ENCODE measurements at regions not wholly inside any gene's neighbourhood (a gene's known extent, or its start where the extent isn't known, plus 50 kb on each side); places are given as distances from the start of the nearest gene placed in this dataset.
"Not testable (repeated sequence)": the region's sequence is repeated elsewhere in the genome, so short reads cannot be mapped to it uniquely, and the experiment has no call there.

- DNase-seq = no peak
These were observed 318.8 kb downstream of the SPRY2 start for GRCh38 chr13:80022146-80022545.

GRCh38 chr13:80012251-80012650, 328.7 kb downstream of the SPRY2 start:
- no peak for DNase-seq

- no peak for DNase-seq
These were observed 329.3 kb downstream of the SPRY2 start for GRCh38 chr13:80011448-80012212.

DNA sequence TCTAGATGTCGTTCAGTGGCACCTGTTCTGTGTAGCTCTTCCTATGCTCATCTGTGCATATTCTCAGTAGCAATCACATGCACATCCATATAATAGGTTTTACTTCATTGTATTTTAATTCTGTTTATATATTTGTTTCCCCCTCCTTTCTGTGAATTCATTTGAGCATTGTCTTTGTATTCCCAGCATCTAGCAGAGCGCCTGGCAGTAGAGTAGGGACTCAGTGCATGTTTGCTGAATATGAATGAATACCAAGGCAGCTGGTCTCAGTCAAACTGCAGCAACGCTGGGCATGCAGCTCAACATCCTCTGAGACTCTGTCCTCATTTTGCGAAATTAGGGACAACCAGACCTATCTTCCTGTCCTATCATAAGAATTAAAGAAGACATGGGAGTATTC, 330.1 kb downstream of the SPRY2 start:
- DNase-seq = no peak

DNA sequence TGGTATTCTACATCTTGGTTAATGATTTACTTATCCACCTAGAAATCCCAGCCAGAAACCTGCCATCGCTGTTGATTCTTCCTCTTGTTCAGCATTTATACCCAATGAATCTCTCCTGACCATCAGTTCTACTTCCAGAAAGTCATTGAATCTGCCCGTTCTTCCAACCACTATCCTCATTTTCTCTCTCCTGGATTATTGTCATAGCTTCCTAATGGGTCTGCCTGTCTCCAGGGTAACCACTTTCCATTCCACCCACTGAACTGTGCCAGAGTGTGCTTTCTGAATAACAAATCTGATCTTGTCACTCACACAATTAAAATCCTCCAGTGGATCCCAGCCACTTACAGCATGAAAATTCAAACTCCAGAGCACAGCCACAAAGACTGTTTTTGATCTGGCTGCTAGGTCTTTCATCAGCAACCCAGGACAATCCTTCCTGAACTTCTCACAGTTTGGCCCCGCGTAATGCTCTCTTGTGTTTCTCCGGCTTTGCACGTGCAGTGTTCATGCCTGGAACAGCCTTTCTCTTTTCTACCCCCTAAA, 330.6 kb downstream of the SPRY2 start:
- no peak for DNase-seq

DNA sequence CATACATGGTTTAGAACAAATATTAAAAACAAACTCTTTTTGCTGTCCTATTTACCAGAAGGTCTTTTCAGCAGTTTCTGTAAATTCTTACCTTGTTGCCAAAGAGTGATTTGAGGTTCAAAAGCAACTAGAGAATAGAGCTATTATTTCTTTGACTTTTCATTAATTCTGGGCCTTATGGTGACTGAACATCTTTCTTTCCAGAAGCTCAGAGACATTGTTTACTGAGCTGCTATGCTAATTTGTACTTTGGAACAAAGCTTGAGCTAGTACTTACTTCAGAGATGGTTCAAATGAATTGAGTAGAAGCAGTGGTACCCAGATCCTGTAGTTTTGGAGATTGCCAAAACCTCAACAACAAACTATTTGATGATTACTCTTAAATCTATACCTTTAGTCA, 331.2 kb downstream of the SPRY2 start:
- DNase-seq = no peak

DNA sequence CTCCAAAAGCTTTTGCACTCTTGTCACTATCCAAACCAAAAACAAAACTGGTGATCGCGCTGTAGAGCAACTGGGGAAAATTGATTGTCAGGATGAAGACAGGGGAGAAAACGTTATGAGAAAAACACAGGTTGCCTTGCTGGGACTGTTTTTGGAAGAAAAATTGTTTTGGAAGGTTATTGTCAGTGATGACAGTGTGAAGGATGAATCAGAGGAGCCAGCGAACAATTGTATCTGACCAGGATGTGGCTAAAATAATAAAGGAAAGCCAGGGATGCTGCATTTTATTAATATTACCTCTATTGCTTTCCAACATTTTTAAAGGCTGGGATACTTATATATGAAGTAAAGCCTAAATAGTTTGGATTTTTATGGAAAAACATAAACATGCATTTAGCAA, 334.0 kb downstream of the SPRY2 start:
- DNase-seq = no peak

DNA sequence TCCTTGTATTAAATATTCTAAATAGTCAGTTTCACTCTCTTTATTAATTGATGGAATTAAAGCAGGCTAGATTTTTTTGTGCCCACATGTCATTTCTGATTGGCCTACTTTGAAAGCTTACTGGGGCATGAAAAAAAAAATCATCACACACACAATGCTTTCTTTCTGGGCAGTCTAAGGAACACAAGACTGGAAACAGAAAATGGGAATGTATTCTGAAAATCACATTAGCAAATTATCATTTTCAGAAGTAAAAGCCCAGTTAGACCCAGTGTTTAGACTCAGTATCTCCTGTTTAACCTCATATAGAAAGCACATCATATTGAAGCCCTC, 339.4 kb downstream of the SPRY2 start:
- no peak for DNase-seq

DNA sequence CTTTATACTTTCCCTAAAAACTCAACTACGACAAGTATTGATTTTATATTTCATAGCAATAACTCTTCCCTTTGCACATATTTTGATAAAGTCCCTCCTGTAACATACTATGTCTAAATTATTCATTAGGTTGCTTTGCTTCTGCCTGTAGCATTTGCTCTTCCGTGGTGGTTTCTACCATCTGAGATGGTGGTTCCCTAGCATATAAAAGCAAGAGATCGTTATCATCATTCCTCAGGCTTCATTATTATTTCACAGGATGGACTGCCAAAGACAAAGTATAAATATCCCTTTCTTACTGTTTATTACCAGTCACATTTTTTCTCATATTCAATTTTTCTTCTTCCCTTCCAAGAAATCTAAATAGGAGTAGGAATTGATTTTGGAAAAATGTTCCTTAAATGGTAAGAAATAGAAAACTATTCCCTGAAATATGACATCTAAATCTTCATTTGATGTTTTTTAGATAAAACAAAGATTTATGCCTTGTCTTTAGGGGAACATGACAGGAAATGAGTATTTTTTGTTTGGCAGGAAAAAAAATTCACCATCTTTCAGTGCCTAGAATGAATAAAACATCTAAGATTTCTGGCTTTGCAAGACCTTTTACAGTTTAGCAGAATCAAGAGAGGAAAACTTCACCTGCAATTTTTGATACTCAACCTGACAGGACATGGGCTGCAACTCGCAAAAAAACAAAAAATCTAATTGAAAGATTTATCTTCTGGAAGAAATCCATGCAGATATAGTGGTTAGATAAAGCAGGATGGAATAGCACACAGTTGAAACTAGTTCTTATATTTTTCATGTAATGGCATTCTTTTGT, 340.0 kb downstream of the SPRY2 start:
- no peak for DNase-seq

DNA sequence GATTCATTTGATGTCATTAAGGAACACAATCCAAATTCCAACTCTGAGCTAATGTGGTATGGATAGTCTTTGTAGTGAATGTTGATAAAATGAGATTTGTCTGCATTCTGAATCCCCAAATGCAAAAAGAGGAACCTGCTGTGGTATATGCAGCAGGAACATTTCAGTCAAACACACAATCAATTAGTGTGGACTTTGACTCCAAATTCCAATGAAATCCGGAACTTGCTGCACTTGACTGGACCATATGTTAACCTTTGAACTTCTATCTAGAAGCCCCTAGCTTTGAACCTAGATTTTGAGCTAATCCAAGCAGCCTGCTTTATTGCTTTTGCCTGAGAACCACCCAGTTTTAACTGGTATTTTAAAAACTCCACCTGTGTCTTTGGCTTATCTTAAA, 341.3 kb downstream of the SPRY2 start:
- no peak for DNase-seq

DNA sequence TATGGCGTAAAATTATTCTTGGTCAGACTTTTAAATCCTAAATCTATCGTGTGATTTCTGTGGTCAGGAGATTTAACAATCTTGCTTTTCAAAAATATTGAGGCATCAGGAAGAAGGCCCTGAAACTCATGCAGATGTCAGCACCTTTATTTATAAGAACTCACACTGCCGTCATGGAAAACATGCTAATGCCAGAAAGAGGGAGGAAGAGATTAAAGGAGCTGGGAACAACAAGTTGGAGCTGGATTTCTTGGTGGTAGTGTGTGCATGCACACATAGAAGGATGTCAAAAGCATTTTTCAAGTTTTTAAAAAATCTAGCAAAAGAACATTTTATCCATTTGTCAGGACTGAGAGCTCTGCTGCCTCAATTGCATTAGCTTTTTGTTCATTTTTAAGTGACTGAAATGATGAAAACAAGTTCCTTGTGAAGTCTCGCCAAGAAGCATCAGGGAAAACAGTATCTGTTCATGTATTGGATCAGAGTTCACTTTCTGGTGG, 342.5 kb downstream of the SPRY2 start:
- DNase-seq = no peak

GRCh38 chr13:79997244-79997643, 343.7 kb downstream of the SPRY2 start:
- DNase-seq = no peak

GRCh38 chr13:79995334-79995733, 345.6 kb downstream of the SPRY2 start:
- DNase-seq = no peak

GRCh38 chr13:79992111-79992510, 348.8 kb downstream of the SPRY2 start:
- DNase-seq = no peak

DNA sequence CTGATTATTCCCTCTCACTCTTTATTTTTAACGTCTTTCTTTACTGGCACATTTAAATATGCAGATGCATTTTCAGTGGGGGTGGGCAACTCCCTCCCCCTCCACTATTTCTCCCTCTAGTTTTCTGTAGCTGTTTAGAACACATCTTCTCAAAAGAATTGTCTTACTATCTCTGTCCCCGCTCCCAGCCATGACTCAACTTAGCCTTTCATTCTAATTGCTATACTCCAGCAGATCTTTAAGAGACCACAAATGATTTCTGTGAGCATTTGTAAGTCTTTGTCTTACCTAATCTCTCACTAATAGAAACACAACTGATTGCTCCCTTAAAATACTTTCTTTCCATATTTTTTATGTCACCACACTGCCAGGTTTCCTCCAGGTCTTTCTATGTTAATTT, 350.9 kb downstream of the SPRY2 start:
- DNase-seq = no peak

DNA sequence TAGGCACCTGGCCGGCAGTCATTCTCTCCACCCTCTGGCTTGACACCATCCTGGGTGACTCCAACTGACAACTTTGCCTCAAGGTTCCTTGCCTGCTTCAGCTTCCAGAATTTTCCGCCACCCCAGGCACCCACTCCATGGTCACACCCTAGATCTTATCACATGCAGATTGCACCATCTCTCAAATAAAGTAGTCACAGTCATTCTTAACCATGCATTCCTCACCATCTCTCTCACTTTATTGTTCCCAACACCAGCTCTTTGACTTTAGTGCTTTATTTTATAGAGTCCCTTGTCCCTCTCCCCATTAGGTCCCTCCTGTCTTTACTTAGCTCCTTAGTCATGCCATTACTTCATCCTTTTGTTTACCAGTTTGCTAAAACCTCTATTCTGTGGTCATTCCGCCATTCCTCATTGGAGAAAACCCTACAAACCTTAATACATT, 351.7 kb downstream of the SPRY2 start:
- no peak for DNase-seq

DNA sequence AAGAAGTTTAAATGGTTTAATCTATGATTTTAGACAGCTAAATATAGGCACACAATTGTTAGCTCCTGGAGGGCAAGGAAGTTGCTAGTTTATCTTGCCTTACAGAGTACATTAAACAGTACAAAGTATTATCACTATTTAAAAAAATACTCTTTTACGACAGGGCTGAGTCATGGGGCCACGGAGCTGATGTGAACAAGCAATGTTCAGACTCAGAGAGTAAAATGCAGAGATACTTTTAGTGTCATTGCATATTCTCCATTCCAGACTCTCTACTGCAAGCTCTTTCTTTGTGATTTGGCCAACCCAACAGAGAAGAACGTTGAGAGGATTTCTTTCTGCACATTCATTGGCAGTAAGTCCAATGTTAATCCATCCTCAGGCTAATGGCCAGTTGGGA, 352.4 kb downstream of the SPRY2 start:
- DNase-seq = no peak

DNA sequence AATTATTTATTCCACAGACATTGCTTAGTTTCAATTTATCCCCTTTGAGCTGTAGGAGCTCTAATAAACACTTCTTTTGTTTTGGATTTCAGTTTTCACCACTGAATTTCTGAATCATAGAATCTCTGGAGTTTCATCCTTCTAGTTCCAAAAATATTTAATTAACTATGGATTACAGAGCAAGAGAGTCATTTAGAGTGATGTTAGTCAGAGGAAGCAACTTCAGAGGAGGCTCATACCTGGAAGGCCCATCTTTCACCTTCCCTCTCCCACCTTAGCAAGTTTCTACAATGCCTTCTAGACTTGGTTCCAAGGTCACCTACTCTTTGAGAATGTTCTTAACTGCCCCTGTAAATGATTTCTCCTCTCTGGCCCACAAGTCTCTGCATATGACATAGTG, 353.2 kb downstream of the SPRY2 start:
- no peak for DNase-seq

GRCh38 chr13:79987323-79987722, 353.6 kb downstream of the SPRY2 start:
- DNase-seq = no peak

GRCh38 chr13:79986890-79987289, 354.0 kb downstream of the SPRY2 start:
- no peak for DNase-seq

- DNase-seq = not testable (repeated sequence)
These were observed 365.8 kb downstream of the SPRY2 start for GRCh38 chr13:79974935-79975650.

DNA sequence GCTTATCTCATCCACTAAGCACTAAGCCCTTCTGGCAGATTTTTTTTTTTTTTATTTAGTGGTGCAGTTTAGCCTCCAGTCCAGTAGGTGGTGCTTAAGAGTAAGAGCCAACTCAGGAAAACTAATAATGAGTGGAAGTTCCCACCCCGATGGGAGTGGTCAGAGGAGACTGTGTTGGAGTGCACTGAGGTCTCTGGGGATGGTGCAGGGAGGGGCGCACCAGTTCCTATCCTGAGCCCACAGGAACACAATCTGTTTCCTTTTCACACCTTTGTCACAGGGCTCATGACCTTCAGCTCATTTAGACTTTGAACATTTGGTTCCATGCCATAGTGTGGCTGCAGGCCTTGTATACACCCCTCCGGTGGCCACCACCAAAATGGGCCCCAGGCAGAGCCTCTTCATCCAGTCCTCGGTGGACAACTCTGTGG, 367.4 kb downstream of the SPRY2 start:
- no peak for DNase-seq

GRCh38 chr13:79972066-79972569, 368.8 kb downstream of the SPRY2 start:
- DNase-seq = no peak
